Prostate gland (tissue), 2 donors: ENCODE measurements at regions not wholly inside any gene's neighbourhood (a gene's known extent, or its start where the extent isn't known, plus 50 kb on each side); places are given as distances from the start of the nearest gene placed in this dataset.

ENCODE experiments used
- POLR2A ChIP-seq: fragments of 450-650 bp; IDR thresholded peaks from one replicate; pipeline ENCODE4 v1.6.1; 2016; ENCODE audit warnings: antibody characterized with exemption, mild to moderate bottlenecking
- POLR2AphosphoS5 ChIP-seq: sonication (generic); formaldehyde crosslinking; IDR thresholded peaks from one replicate; pipeline ENCODE4 v1.6.1; 2017; ENCODE audit warnings: antibody characterized with exemption
- TF ChIP-seq, protein P1 (sequence below), 4 experiments: fragments of 200-600 bp in 2 of 4; fragments of 450-650 bp in 2 of 4; sonication (generic) in 2 of 4; IDR thresholded peaks; 1 replicate in 3 of 4; 2 replicates in 1 of 4; pipeline ENCODE4 v1.5.1; 2016 to 2019; ENCODE audit warnings: antibody characterized with exemption in 4 of 4, mild to moderate bottlenecking in 2 of 4, moderate library complexity in 2 of 4

DNA sequence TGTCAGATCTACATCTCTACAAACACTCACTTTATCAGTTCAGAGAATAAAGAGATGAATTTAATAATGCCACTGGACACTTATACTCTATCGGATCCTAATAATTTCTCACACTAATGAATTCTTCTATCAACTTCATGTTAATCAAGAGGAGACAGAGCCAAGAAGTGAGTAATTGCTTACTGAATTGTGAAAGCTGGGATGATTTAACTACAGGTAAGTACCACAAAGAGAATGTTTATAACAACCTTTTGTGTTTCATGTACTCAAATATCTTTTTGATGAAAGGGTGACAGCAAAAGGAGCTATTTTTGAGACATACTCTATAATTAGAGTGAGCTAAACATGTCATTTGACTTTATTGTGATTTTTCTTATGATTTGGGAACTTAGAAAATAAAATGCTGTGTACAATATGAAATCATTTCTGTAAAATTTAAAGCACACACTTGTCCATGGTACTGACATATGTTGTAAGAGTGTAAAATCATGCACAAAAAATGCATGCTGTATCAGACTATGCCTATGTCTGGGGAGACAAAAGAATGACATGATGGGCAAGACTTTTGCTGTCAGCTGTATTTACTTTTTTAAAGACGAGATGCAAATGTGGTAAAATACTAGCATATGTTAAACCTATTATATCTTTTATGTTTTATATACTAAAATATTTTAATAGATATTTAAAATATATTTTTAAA lies 361.2 kb downstream of the CCER1 start:
- TF ChIP-seq, protein P1, sequence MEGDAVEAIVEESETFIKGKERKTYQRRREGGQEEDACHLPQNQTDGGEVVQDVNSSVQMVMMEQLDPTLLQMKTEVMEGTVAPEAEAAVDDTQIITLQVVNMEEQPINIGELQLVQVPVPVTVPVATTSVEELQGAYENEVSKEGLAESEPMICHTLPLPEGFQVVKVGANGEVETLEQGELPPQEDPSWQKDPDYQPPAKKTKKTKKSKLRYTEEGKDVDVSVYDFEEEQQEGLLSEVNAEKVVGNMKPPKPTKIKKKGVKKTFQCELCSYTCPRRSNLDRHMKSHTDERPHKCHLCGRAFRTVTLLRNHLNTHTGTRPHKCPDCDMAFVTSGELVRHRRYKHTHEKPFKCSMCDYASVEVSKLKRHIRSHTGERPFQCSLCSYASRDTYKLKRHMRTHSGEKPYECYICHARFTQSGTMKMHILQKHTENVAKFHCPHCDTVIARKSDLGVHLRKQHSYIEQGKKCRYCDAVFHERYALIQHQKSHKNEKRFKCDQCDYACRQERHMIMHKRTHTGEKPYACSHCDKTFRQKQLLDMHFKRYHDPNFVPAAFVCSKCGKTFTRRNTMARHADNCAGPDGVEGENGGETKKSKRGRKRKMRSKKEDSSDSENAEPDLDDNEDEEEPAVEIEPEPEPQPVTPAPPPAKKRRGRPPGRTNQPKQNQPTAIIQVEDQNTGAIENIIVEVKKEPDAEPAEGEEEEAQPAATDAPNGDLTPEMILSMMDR (IDR thresholded peaks at IDR 0.05) = no peak
- TF ChIP-seq POLR2A = no peak
- no peak for TF ChIP-seq POLR2AphosphoS5
